ENCODE measurements at regions not wholly inside any gene's neighbourhood (a gene's known extent, or its start where the extent isn't known, plus 50 kb on each side); places are given as distances from the start of the nearest gene placed in this dataset.
A peak's percentile ranks its signal among the peaks of the same experiment; 100 is the strongest.

- TF ChIP-seq POLR2AphosphoS5 (IDR thresholded peaks at IDR 0.05) (no peak), POLR2A (IDR thresholded peaks at IDR 0.05) (no peak)
- Histone ChIP-seq H3K27me3 (replicated peaks in 1 of 7) (no peaks in the 10 kb centered on the region), H3K36me3 (no peaks in the 10 kb centered on the region), H3K9me3 (no peaks in the 10 kb centered on the region), H3K4me3 (no peak overlapping the region), H3K27ac (no peak overlapping the region), H3K4me1 (peaks cover 0 to 35% (median 14%) of the 10 kb centered on the region in 6 donors)
- DNase-seq, result no peak
- intact Hi-C loops (cut with DNase I; ENCODE audit: low total_unique reads), result no loop called here
Observed at GRCh38 chr2:15706424-15706823, 114.8 kb downstream of the DDX1 start.

GRCh38 chr2:15706986-15707632 is 115.4 kb downstream of the DDX1 start:
- intact Hi-C loops (cut with DNase I; ENCODE audit: low total_unique reads), result no loop called here
- WGBS, 5 donors, result 93 to 98% (median 95%) methylated on average over 7 of the region's 7 CpGs

DNA sequence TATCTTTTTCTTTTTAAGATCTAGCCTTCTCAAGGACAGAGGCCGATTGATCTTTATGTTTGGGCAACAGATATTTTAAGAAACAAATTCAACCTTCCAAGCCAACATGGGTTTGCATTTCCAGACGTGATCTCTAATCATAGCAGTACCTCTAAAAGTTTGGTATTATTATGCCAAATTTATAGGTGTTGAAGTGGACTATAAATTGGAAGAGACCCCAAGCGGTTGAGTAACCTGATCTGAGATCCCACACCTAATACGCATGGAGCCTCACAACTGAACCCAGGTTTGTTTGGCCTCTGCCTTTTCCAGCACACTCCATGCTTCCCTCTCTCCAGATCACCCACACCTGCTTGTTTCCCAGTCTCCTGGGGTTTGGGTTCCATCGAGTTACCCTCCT is 116.5 kb downstream of the DDX1 start:
- H3K36me3 ChIP-seq, result no peaks in the 10 kb centered on the region
- intact Hi-C loops (cut with DNase I; ENCODE audit: low total_unique reads), result no loop called here
- peaks cover 0 to 35% (median 14%) of the 10 kb centered on the region in 6 donors for H3K4me1 ChIP-seq
- DNase-seq, result no peak
- peak overlapping the region in 2 of 8 donors; percentile 54 to 64 for H3K27ac ChIP-seq
- WGBS, 5 donors, result 77 to 93% (median 89%) methylated on average over 5 of the region's 5 CpGs
- H3K27me3 ChIP-seq (replicated peaks in 1 of 7), result no peaks in the 10 kb centered on the region
- no peak for TF ChIP-seq POLR2A (IDR thresholded peaks at IDR 0.05)
- no peak for TF ChIP-seq POLR2AphosphoS5 (IDR thresholded peaks at IDR 0.05)
- TF ChIP-seq, protein P1, sequence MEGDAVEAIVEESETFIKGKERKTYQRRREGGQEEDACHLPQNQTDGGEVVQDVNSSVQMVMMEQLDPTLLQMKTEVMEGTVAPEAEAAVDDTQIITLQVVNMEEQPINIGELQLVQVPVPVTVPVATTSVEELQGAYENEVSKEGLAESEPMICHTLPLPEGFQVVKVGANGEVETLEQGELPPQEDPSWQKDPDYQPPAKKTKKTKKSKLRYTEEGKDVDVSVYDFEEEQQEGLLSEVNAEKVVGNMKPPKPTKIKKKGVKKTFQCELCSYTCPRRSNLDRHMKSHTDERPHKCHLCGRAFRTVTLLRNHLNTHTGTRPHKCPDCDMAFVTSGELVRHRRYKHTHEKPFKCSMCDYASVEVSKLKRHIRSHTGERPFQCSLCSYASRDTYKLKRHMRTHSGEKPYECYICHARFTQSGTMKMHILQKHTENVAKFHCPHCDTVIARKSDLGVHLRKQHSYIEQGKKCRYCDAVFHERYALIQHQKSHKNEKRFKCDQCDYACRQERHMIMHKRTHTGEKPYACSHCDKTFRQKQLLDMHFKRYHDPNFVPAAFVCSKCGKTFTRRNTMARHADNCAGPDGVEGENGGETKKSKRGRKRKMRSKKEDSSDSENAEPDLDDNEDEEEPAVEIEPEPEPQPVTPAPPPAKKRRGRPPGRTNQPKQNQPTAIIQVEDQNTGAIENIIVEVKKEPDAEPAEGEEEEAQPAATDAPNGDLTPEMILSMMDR (IDR thresholded peaks at IDR 0.05 in 8 of 11, conservative IDR thresholded peaks at IDR 0.05 in 3 of 11), result no peak
- no peaks in the 10 kb centered on the region for H3K9me3 ChIP-seq
- H3K4me3 ChIP-seq, result no peak overlapping the region

More at GRCh38 chr2:15706986-15707632, 115.4 kb downstream of the DDX1 start:
- Histone ChIP-seq H3K27me3 (replicated peaks in 1 of 7) (no peaks in the 10 kb centered on the region), H3K27ac (no peak overlapping the region), H3K9me3 (no peaks in the 10 kb centered on the region), H3K4me3 (no peak overlapping the region), H3K36me3 (no peaks in the 10 kb centered on the region), H3K4me1 (peaks cover 0 to 35% (median 14%) of the 10 kb centered on the region in 6 donors)
- DNase-seq, result no peak
- TF ChIP-seq, protein P1 (IDR thresholded peaks at IDR 0.05 in 8 of 11, conservative IDR thresholded peaks at IDR 0.05 in 3 of 11), result no peak
- TF ChIP-seq POLR2AphosphoS5 (IDR thresholded peaks at IDR 0.05) (no peak), POLR2A (IDR thresholded peaks at IDR 0.05) (no peak)

- Histone ChIP-seq H3K4me3 (no peak overlapping the region), H3K27ac (peak overlapping the region in 7 of 8 donors; percentile 48 to 68 (median 56)), H3K36me3 (no peaks in the 10 kb centered on the region), H3K9me3 (no peaks in the 10 kb centered on the region), H3K27me3 (replicated peaks in 1 of 7) (no peaks in the 10 kb centered on the region), H3K4me1 (peaks cover 0 to 27% (median 13%) of the 10 kb centered on the region in 6 donors)
- DNase-seq, result no peak
- intact Hi-C loops (cut with DNase I; ENCODE audit: low total_unique reads), result no loop called here
- 35 to 50% (median 47%) methylated on average over 11 of the region's 11 CpGs for WGBS, 5 donors
- TF ChIP-seq POLR2AphosphoS5 (IDR thresholded peaks at IDR 0.05), result peak in 1 of 3 donors; percentile 40
- TF ChIP-seq POLR2A (IDR thresholded peaks at IDR 0.05), result no peak
Observed at GRCh38 chr2:15708865-15709820, 117.5 kb downstream of the DDX1 start.

Measured in spleen (tissue), 11 donors.